T-helper 2 cell treated with Interferon-gamma antibody and Interleukin-4, amounts not matched to agents 5 μg/mL and 100 μg/mL, for 36 hours (primary cell): ENCODE measurements at regions not wholly inside any gene's neighbourhood (a gene's known extent, or its start where the extent isn't known, plus 50 kb on each side); places are given as distances from the start of the nearest gene placed in this dataset.

Experiments
- DNase-seq: peaks from one replicate; pipeline ENCODE4 v3.0.0; 2021; ENCODE audit warnings: low spot score
- H3K27ac Mint-ChIP-seq: one replicate; pipeline ENCODE4 v1.8.0; 2021; ENCODE audit warnings: mild to moderate bottlenecking, mixed read lengths
- H3K27me3 Mint-ChIP-seq: one replicate; pipeline ENCODE4 v1.8.0; 2021; ENCODE audit warnings: low read depth, mixed read lengths
- H3K36me3 Mint-ChIP-seq: one replicate; pipeline ENCODE4 v1.8.0; 2021; ENCODE audit warnings: low read depth, mixed read lengths
- H3K4me1 Mint-ChIP-seq: one replicate; pipeline ENCODE4 v1.8.0; 2021; ENCODE audit warnings: low read depth, mixed read lengths
- H3K4me3 Mint-ChIP-seq: one replicate; pipeline ENCODE4 v1.8.0; 2022; ENCODE audit warnings: mild to moderate bottlenecking, moderate library complexity, mixed read lengths
- H3K9me3 Mint-ChIP-seq: one replicate; pipeline ENCODE4 v1.8.0; 2021; ENCODE audit warnings: mixed read lengths

GRCh38 chr18:73645160-73645715, 502.4 kb downstream of the FBXO15 start:
- H3K27ac Mint-ChIP-seq: no peak overlapping the region
- H3K4me1 Mint-ChIP-seq: no peaks in the 10 kb centered on the region
- no peak overlapping the region for H3K4me3 Mint-ChIP-seq
- DNase-seq: no peak
- no peaks in the 10 kb centered on the region for H3K36me3 Mint-ChIP-seq
- no peaks in the 10 kb centered on the region for H3K27me3 Mint-ChIP-seq
- H3K9me3 Mint-ChIP-seq: no peaks in the 10 kb centered on the region

- no peaks in the 10 kb centered on the region for H3K27me3 Mint-ChIP-seq
- H3K27ac Mint-ChIP-seq: no peak overlapping the region
- DNase-seq: no peak
- H3K36me3 Mint-ChIP-seq: no peaks in the 10 kb centered on the region
- H3K4me3 Mint-ChIP-seq: no peak overlapping the region
- no peaks in the 10 kb centered on the region for H3K9me3 Mint-ChIP-seq
- no peaks in the 10 kb centered on the region for H3K4me1 Mint-ChIP-seq
These were observed 507.8 kb downstream of the FBXO15 start for GRCh38 chr18:73639788-73640187.

- no peaks in the 10 kb centered on the region for H3K9me3 Mint-ChIP-seq
- no peak overlapping the region for H3K4me3 Mint-ChIP-seq
- H3K4me1 Mint-ChIP-seq: no peaks in the 10 kb centered on the region
- H3K27ac Mint-ChIP-seq: no peak overlapping the region
- no peak for DNase-seq
- no peaks in the 10 kb centered on the region for H3K27me3 Mint-ChIP-seq
- no peaks in the 10 kb centered on the region for H3K36me3 Mint-ChIP-seq
These were observed 508.9 kb downstream of the FBXO15 start for GRCh38 chr18:73638709-73639108.

- no peaks in the 10 kb centered on the region for H3K4me1 Mint-ChIP-seq
- H3K36me3 Mint-ChIP-seq: no peaks in the 10 kb centered on the region
- H3K4me3 Mint-ChIP-seq: no peak overlapping the region
- no peaks in the 10 kb centered on the region for H3K9me3 Mint-ChIP-seq
- DNase-seq: no peak
- H3K27ac Mint-ChIP-seq: no peak overlapping the region
- no peaks in the 10 kb centered on the region for H3K27me3 Mint-ChIP-seq
These were observed 511.3 kb downstream of the FBXO15 start for GRCh38 chr18:73636355-73636754.

DNA sequence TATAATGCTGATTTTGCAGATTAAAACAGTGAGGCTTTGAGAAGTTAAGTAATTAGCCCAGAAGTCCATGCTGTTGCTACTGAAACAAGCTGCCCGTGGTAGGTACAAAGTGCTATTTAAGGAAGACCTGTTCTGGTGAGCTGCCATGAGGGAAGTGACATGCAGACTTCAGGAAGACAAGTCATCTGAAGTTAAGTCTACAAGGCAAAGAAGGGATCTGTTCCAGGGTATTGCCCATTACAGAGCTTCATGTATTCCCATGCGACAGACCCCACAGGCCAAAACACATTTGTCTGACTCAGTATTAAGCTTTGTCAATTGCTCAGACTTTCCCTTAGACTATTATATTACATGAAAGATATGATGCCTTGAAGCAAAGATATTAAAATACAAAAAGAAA, 520.8 kb downstream of the FBXO15 start:
- H3K9me3 Mint-ChIP-seq: no peaks in the 10 kb centered on the region
- no peak for DNase-seq
- H3K4me3 Mint-ChIP-seq: no peak overlapping the region
- H3K27me3 Mint-ChIP-seq: no peaks in the 10 kb centered on the region
- H3K36me3 Mint-ChIP-seq: no peaks in the 10 kb centered on the region
- H3K27ac Mint-ChIP-seq: no peak overlapping the region
- no peaks in the 10 kb centered on the region for H3K4me1 Mint-ChIP-seq

GRCh38 chr18:73626221-73626620, 521.4 kb downstream of the FBXO15 start:
- H3K9me3 Mint-ChIP-seq: no peaks in the 10 kb centered on the region
- no peak for DNase-seq
- no peaks in the 10 kb centered on the region for H3K36me3 Mint-ChIP-seq
- H3K27me3 Mint-ChIP-seq: no peaks in the 10 kb centered on the region
- no peak overlapping the region for H3K4me3 Mint-ChIP-seq
- no peaks in the 10 kb centered on the region for H3K4me1 Mint-ChIP-seq
- H3K27ac Mint-ChIP-seq: no peak overlapping the region

DNA sequence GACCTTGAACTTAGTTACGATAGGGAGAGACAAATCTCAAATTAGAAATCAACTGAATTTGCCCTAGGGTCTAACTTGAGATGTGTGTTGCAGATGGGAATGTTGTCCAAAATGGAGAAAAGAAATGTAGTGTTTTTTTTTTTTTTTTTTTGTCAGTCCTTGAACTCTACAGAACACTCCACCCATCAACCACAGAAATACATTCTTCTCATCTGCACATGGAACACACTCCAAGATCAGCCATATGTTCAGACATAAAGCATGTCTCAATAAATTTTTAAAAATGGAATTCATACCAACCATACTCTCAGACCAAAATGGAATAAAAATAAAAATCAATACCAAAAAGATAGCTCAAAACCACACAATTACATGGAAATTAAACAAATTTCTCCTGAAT, 526.5 kb downstream of the FBXO15 start:
- DNase-seq: no peak
- Mint-ChIP-seq H3K9me3 (no peaks in the 10 kb centered on the region), H3K36me3 (no peaks in the 10 kb centered on the region), H3K4me3 (no peak overlapping the region), H3K27me3 (no peaks in the 10 kb centered on the region), H3K4me1 (no peaks in the 10 kb centered on the region), H3K27ac (no peak overlapping the region)

DNA sequence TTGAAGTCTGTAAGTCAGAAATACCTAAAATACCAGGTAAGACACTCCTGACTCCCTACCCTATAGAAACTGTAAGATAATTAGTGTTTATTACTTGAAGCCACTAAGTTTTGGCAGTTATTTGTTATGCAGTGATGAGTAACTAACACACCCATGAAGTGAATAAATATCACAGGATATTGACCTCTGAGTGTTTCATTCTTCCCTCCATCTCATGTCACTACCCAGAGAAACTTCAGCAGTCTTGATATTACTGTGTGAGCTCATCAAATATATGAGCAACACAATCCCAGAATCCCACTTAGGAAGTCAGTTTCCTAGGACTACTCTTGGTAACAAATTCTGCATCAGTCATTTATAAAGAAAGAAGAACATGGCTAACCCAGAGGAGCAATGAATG, 529.7 kb downstream of the FBXO15 start:
- no peaks in the 10 kb centered on the region for H3K27me3 Mint-ChIP-seq
- no peaks in the 10 kb centered on the region for H3K4me1 Mint-ChIP-seq
- H3K9me3 Mint-ChIP-seq: no peaks in the 10 kb centered on the region
- no peak overlapping the region for H3K4me3 Mint-ChIP-seq
- no peak overlapping the region for H3K27ac Mint-ChIP-seq
- no peak for DNase-seq
- no peaks in the 10 kb centered on the region for H3K36me3 Mint-ChIP-seq

- Mint-ChIP-seq H3K4me3 (no peak overlapping the region), H3K27ac (no peak overlapping the region), H3K27me3 (no peaks in the 10 kb centered on the region), H3K9me3 (no peaks in the 10 kb centered on the region), H3K36me3 (no peaks in the 10 kb centered on the region), H3K4me1 (no peaks in the 10 kb centered on the region)
- no peak for DNase-seq
These were observed 532.1 kb downstream of the FBXO15 start for GRCh38 chr18:73615506-73615905.

- Mint-ChIP-seq H3K27ac (no peak overlapping the region), H3K4me3 (no peak overlapping the region), H3K27me3 (no peaks in the 10 kb centered on the region), H3K4me1 (no peaks in the 10 kb centered on the region), H3K36me3 (no peaks in the 10 kb centered on the region), H3K9me3 (no peaks in the 10 kb centered on the region)
- no peak for DNase-seq
These were observed 532.8 kb downstream of the FBXO15 start for GRCh38 chr18:73614812-73615211.

DNA sequence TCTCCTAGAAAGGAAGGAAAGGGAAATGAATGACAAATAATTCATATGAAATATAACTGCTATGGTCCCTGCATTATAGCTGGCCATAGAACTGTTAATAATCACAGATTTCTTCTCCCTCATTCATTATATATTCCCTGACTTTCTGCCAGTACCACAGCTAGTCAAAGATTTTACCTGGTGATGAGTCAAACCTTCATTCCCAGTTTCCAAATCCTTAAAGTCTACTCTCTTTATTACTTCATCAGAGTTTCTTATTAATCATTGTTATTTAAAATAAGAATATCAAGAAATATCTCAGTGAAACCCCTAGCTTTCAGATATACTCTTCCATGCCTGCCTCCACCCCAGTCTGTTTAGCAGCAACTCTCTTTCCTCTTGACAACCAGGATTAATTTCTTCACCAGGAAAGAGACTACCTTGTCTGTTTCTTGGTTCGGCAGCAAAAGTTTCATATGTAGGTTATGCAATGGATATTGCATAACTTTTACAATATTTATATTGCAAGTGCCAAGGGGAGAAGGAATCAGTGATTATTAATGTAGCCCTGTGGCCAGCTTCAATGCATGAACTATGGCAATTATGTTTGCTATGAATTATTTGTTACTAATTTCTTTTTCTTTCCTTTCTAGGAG, 533.8 kb downstream of the FBXO15 start:
- Mint-ChIP-seq H3K4me1 (no peaks in the 10 kb centered on the region), H3K27me3 (no peaks in the 10 kb centered on the region), H3K27ac (no peak overlapping the region), H3K4me3 (no peak overlapping the region), H3K9me3 (no peaks in the 10 kb centered on the region), H3K36me3 (no peaks in the 10 kb centered on the region)
- no peak for DNase-seq

- DNase-seq: no peak
- no peak overlapping the region for H3K27ac Mint-ChIP-seq
- no peaks in the 10 kb centered on the region for H3K27me3 Mint-ChIP-seq
- no peaks in the 10 kb centered on the region for H3K4me1 Mint-ChIP-seq
- no peaks in the 10 kb centered on the region for H3K36me3 Mint-ChIP-seq
- no peak overlapping the region for H3K4me3 Mint-ChIP-seq
- peaks cover 4% of the 10 kb centered on the region for H3K9me3 Mint-ChIP-seq
These were observed 549.6 kb downstream of the FBXO15 start for GRCh38 chr18:73597832-73598615.

DNA sequence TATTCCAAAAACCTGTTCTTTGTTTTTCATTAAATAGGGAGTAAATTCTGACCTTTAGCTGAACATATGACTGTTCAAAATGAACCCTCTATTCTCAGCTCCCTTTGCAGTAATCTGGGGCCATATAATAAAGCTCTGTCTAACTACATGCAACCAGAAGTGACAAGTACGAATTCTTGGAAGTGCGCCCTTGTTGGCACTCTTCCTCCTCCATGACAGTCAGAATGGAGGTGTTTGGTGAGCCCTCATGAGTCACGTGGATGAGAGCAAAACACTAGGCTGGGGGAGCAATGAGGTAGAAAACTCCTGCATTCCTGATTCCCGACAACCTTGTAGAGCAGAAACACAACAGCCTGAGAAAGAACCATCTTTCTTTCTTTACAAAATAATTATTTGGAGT, 552.9 kb downstream of the FBXO15 start:
- Mint-ChIP-seq H3K9me3 (peaks cover 4% of the 10 kb centered on the region), H3K4me1 (no peaks in the 10 kb centered on the region), H3K36me3 (no peaks in the 10 kb centered on the region), H3K27ac (no peak overlapping the region), H3K4me3 (no peak overlapping the region), H3K27me3 (no peaks in the 10 kb centered on the region)
- no peak for DNase-seq

GRCh38 chr18:73593207-73593606, 554.4 kb downstream of the FBXO15 start:
- no peak for DNase-seq
- peaks cover 4% of the 10 kb centered on the region for H3K9me3 Mint-ChIP-seq
- no peaks in the 10 kb centered on the region for H3K4me1 Mint-ChIP-seq
- no peak overlapping the region for H3K4me3 Mint-ChIP-seq
- H3K36me3 Mint-ChIP-seq: no peaks in the 10 kb centered on the region
- H3K27ac Mint-ChIP-seq: no peak overlapping the region
- no peaks in the 10 kb centered on the region for H3K27me3 Mint-ChIP-seq
